Liver (tissue), 8 donors: ENCODE measurements at regions not wholly inside any gene's neighbourhood (a gene's known extent, or its start where the extent isn't known, plus 50 kb on each side); places are given as distances from the start of the nearest gene placed in this dataset.

Source experiments
- DNase-seq: peaks from one replicate; pipeline ENCODE4 v3.0.0-alpha.2; 2017; ENCODE audit warnings: low spot score
- H3K27ac ChIP-seq, 2 donors: one replicate each; pipeline ENCODE4 v1.7.0; 2013; ENCODE audit warnings: inconsistent platforms in 2 of 2, low read length in 2 of 2, control low read depth in 1 of 2, low read depth in 1 of 2, mild to moderate bottlenecking in 1 of 2
- H3K27me3 ChIP-seq, 4 donors: one replicate each; pipeline versions ENCODE4 v1.6.1 to v1.7.0; 2013; ENCODE audit warnings: low read length in 3 of 4, inconsistent platforms in 1 of 4, mild to moderate bottlenecking in 1 of 4, moderate library complexity in 1 of 4; ENCODE audit not compliant: control insufficient read depth in 4 of 4, insufficient read depth in 4 of 4
- H3K36me3 ChIP-seq, 4 donors: one replicate each; pipeline versions ENCODE4 v1.6.1 to v1.7.0; 2013; ENCODE audit warnings: low read length in 3 of 4, mild to moderate bottlenecking in 3 of 4, low read depth in 1 of 4, moderate library complexity in 1 of 4; ENCODE audit not compliant: control insufficient read depth in 4 of 4, insufficient read depth in 3 of 4
- H3K4me1 ChIP-seq, 4 donors: one replicate each; pipeline versions ENCODE4 v1.6.1 to v1.7.0; 2013; ENCODE audit warnings: low read length in 3 of 4, mild to moderate bottlenecking in 3 of 4, moderate library complexity in 1 of 4; ENCODE audit not compliant: control insufficient read depth in 4 of 4, insufficient read depth in 4 of 4
- H3K4me3 ChIP-seq, 3 donors: one replicate each; pipeline versions ENCODE4 v1.6.1 to v1.7.0; 2013; ENCODE audit warnings: low read length in 3 of 3, control low read depth in 1 of 3, low read depth in 1 of 3, mild to moderate bottlenecking in 1 of 3
- H3K9ac ChIP-seq, 2 donors: one replicate each; pipeline ENCODE4 v1.7.0; 2013; ENCODE audit warnings: low read length in 2 of 2, mild to moderate bottlenecking in 2 of 2, moderate library complexity in 2 of 2, control low read depth in 1 of 2, low read depth in 1 of 2
- H3K9me3 ChIP-seq, 4 donors: one replicate each; pipeline versions ENCODE4 v1.6.1 to v1.7.0; 2013; ENCODE audit warnings: low read length in 3 of 4; ENCODE audit not compliant: control insufficient read depth in 4 of 4
- CTCF ChIP-seq: fragments of 150-350 bp; IDR thresholded peaks from 2 replicates; pipeline ENCODE4 v1.5.1; 2017; ENCODE audit warnings: improper control_type of control experiment, low read depth, low read length; ENCODE audit not compliant: missing input control
- EGR1 ChIP-seq, 2 donors: IDR thresholded peaks; 2 replicates each; pipeline ENCODE4 v1.6.1; 2016 to 2018; ENCODE audit warnings: antibody characterized with exemption in 2 of 2, low read depth in 2 of 2
- FOXA1 ChIP-seq: IDR thresholded peaks from 2 replicates; pipeline ENCODE4 v1.6.1; 2016; ENCODE audit warnings: antibody characterized with exemption
- FOXA2 ChIP-seq: IDR thresholded peaks from 2 replicates; pipeline ENCODE4 v1.6.1; 2016; ENCODE audit warnings: antibody characterized with exemption
- HNF4A ChIP-seq, 2 donors: conservative IDR thresholded peaks; 2 replicates each; pipeline ENCODE4 v1.6.1; 2016; ENCODE audit warnings: antibody characterized with exemption in 2 of 2, mild to moderate bottlenecking in 2 of 2
- HNF4G ChIP-seq: IDR thresholded peaks from 2 replicates; pipeline ENCODE4 v1.6.1; 2016; ENCODE audit warnings: antibody characterized with exemption
- JUND ChIP-seq, 2 donors: IDR thresholded peaks; 2 replicates each; pipeline ENCODE4 v1.6.1; 2016; ENCODE audit warnings: antibody characterized with exemption in 2 of 2
- NR2F2 ChIP-seq: IDR thresholded peaks from 2 replicates; pipeline ENCODE4 v1.6.1; 2016; ENCODE audit warnings: antibody characterized with exemption
- RAD21 ChIP-seq, 2 donors: IDR thresholded peaks; 2 replicates each; pipeline ENCODE4 v1.6.1; 2016; ENCODE audit warnings: antibody characterized with exemption in 2 of 2, mild to moderate bottlenecking in 2 of 2
- REST ChIP-seq: IDR thresholded peaks from 2 replicates; pipeline ENCODE4 v1.6.1; 2016; ENCODE audit warnings: antibody characterized with exemption, mild to moderate bottlenecking
- RXRA ChIP-seq, 2 donors: IDR thresholded peaks; 2 replicates each; pipeline ENCODE4 v1.6.1; 2017 to 2018; ENCODE audit warnings: antibody characterized with exemption in 2 of 2, mild to moderate bottlenecking in 1 of 2
- SP1 ChIP-seq: IDR thresholded peaks from 2 replicates; pipeline ENCODE4 v1.6.1; 2018; ENCODE audit warnings: antibody characterized with exemption, mild to moderate bottlenecking
- TAF1 ChIP-seq: conservative IDR thresholded peaks from 2 replicates; pipeline ENCODE4 v1.6.1; 2016; ENCODE audit warnings: antibody characterized with exemption, mild to moderate bottlenecking
- YY1 ChIP-seq: IDR thresholded peaks from 2 replicates; pipeline ENCODE4 v1.6.1; 2016; ENCODE audit warnings: antibody characterized with exemption, mild to moderate bottlenecking
- ZBTB33 ChIP-seq: IDR thresholded peaks from 2 replicates; pipeline ENCODE4 v1.6.1; 2016; ENCODE audit warnings: antibody characterized with exemption
- WGBS: extraction: QIAGEN DNeasy Blood & Tissue Kit; methylation state at CpG from one replicate; pipeline ENCODE4 v1.1.7; 2013; 5-methylcytosine and 5-hydroxymethylcytosine counted together
- TF ChIP-seq, protein P1 (sequence below): IDR thresholded peaks from 2 replicates; pipeline ENCODE4 v1.6.1; 2016; ENCODE audit warnings: antibody characterized with exemption
- donor health status: healthy.
- donor health status: healthy.
- donor health status: healthy.
- donor health status: healthy.
- donor health status: healthy.

GRCh38 chr5:10892147-10892910 lies 131.3 kb upstream of the DAP start:
- no peak overlapping the region for H3K4me3 ChIP-seq
- H3K36me3 ChIP-seq: no peaks in the 10 kb centered on the region
- H3K27ac ChIP-seq: no peak overlapping the region
- WGBS: 85% methylated on average over 5 of the region's 5 CpGs
- no peaks in the 10 kb centered on the region for H3K27me3 ChIP-seq
- H3K9ac ChIP-seq: no peak overlapping the region
- TF ChIP-seq JUND (IDR thresholded peaks at IDR 0.05): no peak
- no peak for TF ChIP-seq TAF1
- TF ChIP-seq, protein P1, sequence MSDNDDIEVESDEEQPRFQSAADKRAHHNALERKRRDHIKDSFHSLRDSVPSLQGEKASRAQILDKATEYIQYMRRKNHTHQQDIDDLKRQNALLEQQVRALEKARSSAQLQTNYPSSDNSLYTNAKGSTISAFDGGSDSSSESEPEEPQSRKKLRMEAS: no peak
- TF ChIP-seq FOXA1: no peak
- no peak for TF ChIP-seq REST
- no peak for TF ChIP-seq YY1
- TF ChIP-seq RXRA (IDR thresholded peaks at IDR 0.05): no peak
- TF ChIP-seq RAD21 (IDR thresholded peaks at IDR 0.05): no peak
- TF ChIP-seq SP1: no peak
- TF ChIP-seq HNF4G: no peak
- no peak for TF ChIP-seq EGR1 (IDR thresholded peaks at IDR 0.05; ENCODE audit: low read depth in 2 of 2)
- DNase-seq: no peak
- no peaks in the 10 kb centered on the region for H3K4me1 ChIP-seq
- H3K9me3 ChIP-seq: peaks cover 0 to 4% (median 0%) of the 10 kb centered on the region in 4 donors

GRCh38 chr5:10891193-10891592 lies 130.2 kb upstream of the DAP start:
- DNase-seq: no peak
- 92% methylated on average over 1 of the region's 1 CpG for WGBS
- Histone ChIP-seq H3K9ac (no peak overlapping the region), H3K4me1 (no peaks in the 10 kb centered on the region), H3K27me3 (no peaks in the 10 kb centered on the region), H3K27ac (no peak overlapping the region), H3K9me3 (peaks cover 0 to 4% (median 0%) of the 10 kb centered on the region in 4 donors), H3K4me3 (no peak overlapping the region), H3K36me3 (no peaks in the 10 kb centered on the region)
- TF ChIP-seq HNF4A (conservative IDR thresholded peaks at IDR 0.05): no peak
- no peak for TF ChIP-seq EGR1 (IDR thresholded peaks at IDR 0.05; ENCODE audit: low read depth in 2 of 2)
- TF ChIP-seq, protein P1: no peak
- TF ChIP-seq ZBTB33: no peak
- no peak for TF ChIP-seq SP1
- no peak for TF ChIP-seq JUND (IDR thresholded peaks at IDR 0.05)
- no peak for TF ChIP-seq REST
- TF ChIP-seq TAF1: no peak
- no peak for TF ChIP-seq RXRA (IDR thresholded peaks at IDR 0.05)
- no peak for TF ChIP-seq YY1
- no peak for TF ChIP-seq RAD21 (IDR thresholded peaks at IDR 0.05)
- TF ChIP-seq FOXA2: no peak
- TF ChIP-seq CTCF: no peak
- no peak for TF ChIP-seq FOXA1
- TF ChIP-seq HNF4G: no peak
- no peak for TF ChIP-seq NR2F2
